Activated CD4-positive, alpha-beta T cell treated with anti-CD3 and anti-CD28 coated beads for 48 hours (primary cell): ENCODE measurements at regions not wholly inside any gene's neighbourhood (a gene's known extent, or its start where the extent isn't known, plus 50 kb on each side); places are given as distances from the start of the nearest gene placed in this dataset.
"Not testable (repeated sequence)": the region's sequence is repeated elsewhere in the genome, so short reads cannot be mapped to it uniquely, and the experiment has no call there.

Source experiments
- DNase-seq: peaks from one replicate; pipeline ENCODE4 v3.0.0-alpha.2; 2020

- DNase-seq, result no peak
Measured at GRCh38 chr16:87043231-87044031, 273.8 kb downstream of the C16orf95 start.

GRCh38 chr16:87044032-87044382, 273.2 kb downstream of the C16orf95 start:
- DNase-seq, result no peak

- DNase-seq, result no peak
Measured at GRCh38 chr16:87044829-87045228, 272.4 kb downstream of the C16orf95 start.

- DNase-seq, result no peak
Measured at GRCh38 chr16:87045466-87046216, 271.6 kb downstream of the C16orf95 start.

GRCh38 chr16:87046235-87046634, 271.0 kb downstream of the C16orf95 start:
- DNase-seq, result no peak

GRCh38 chr16:87047221-87048037, 269.8 kb downstream of the C16orf95 start:
- DNase-seq, result no peak

GRCh38 chr16:87048038-87048729, 269.0 kb downstream of the C16orf95 start:
- DNase-seq, result no peak

- no peak for DNase-seq
Measured at GRCh38 chr16:87048730-87049115, 268.5 kb downstream of the C16orf95 start.

GRCh38 chr16:87049216-87049615, 268.0 kb downstream of the C16orf95 start:
- DNase-seq, result not testable (repeated sequence)

GRCh38 chr16:87050142-87050541, 267.1 kb downstream of the C16orf95 start:
- DNase-seq, result no peak

- no peak for DNase-seq
Measured at GRCh38 chr16:87051526-87052320, 265.5 kb downstream of the C16orf95 start.

- DNase-seq, result no peak
Measured at GRCh38 chr16:87052506-87052905, 264.7 kb downstream of the C16orf95 start.

GRCh38 chr16:87053016-87053982, 263.9 kb downstream of the C16orf95 start:
- DNase-seq, result no peak

GRCh38 chr16:87054154-87054553, 263.0 kb downstream of the C16orf95 start:
- DNase-seq, result no peak

- no peak for DNase-seq
Measured at GRCh38 chr16:87054856-87055255, 262.3 kb downstream of the C16orf95 start.

- DNase-seq, result no peak
Measured at GRCh38 chr16:87056083-87056482, 261.1 kb downstream of the C16orf95 start.

GRCh38 chr16:87056551-87056950, 260.6 kb downstream of the C16orf95 start:
- no peak for DNase-seq

- DNase-seq, result no peak
Measured at GRCh38 chr16:87057211-87057881, 259.8 kb downstream of the C16orf95 start.

GRCh38 chr16:87057951-87058560, 259.1 kb downstream of the C16orf95 start:
- DNase-seq, result no peak
